ENCODE measurements at regions not wholly inside any gene's neighbourhood (a gene's known extent, or its start where the extent isn't known, plus 50 kb on each side); places are given as distances from the start of the nearest gene placed in this dataset.

GRCh38 chr12:22396735-22397134, 62.2 kb upstream of the ST8SIA1 start:
- no peak for DNase-seq

GRCh38 chr12:22396253-22396652, 61.7 kb upstream of the ST8SIA1 start:
- DNase-seq = peak; percentile 63

GRCh38 chr12:22395666-22396065, 61.2 kb upstream of the ST8SIA1 start:
- no peak for DNase-seq
